ENCODE measurements at regions not wholly inside any gene's neighbourhood (a gene's known extent, or its start where the extent isn't known, plus 50 kb on each side); places are given as distances from the start of the nearest gene placed in this dataset.

DNA sequence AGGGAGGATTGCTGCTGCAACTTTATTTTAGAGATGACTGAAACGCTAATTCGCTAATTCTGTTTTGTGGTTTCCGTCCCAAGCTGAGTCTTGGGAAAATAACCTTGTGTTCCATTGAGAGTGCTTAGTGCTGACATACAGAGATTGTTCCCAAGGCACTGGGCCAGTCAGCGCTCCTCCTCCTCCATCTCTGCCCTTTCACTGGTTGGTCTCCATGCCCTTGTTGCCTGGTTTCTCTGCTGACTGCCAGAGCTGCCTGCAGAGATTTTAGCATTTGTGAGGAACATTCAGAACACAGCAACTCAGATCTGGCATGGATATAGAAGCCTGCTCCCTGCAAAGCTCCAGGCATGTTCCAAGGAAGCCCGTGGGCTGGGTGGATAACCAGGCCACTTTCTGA, 126.0 kb upstream of the IRX2 start:
- Histone ChIP-seq H3K79me2 (ENCODE audit: control insufficient read depth, insufficient read depth, low read length) (no peaks in the 10 kb centered on the region), H3K36me3 (ENCODE audit: control insufficient read depth, insufficient read depth, low read length) (no peaks in the 10 kb centered on the region), H4K20me1 (ENCODE audit: control insufficient read depth, extremely low read depth, insufficient read depth, low read length) (no peaks in the 10 kb centered on the region), H3K4me2 (ENCODE audit: extremely low read depth, insufficient read depth, low read length) (no peak overlapping the region), H2AFZ (ENCODE audit: low read length) (no peak overlapping the region), H3K9me3 (ENCODE audit: control insufficient read depth, insufficient read depth, low read depth, low read length) (no peaks in the 10 kb centered on the region), H3K27me3 (ENCODE audit: control insufficient read depth, insufficient read depth, low read length) (no peaks in the 10 kb centered on the region), H3K4me3 (replicated peaks in 1 of 4; ENCODE audit: control extremely low read depth in 1 of 4, insufficient read depth in 1 of 4, low read depth in 3 of 4, low read length in 4 of 4) (no peak overlapping the region), H3K9ac (ENCODE audit: insufficient read depth, low read length) (no peak overlapping the region), H3K27ac (ENCODE audit: insufficient read depth, low read length) (no peak overlapping the region), H3K4me1 (ENCODE audit: control insufficient read depth, extremely low read depth, insufficient read depth, low read length) (no peaks in the 10 kb centered on the region)
- DNase-seq (ENCODE audit: low read depth in 2 of 2) = no peak
- no peak for TF ChIP-seq EZH2 (IDR thresholded peaks at IDR 0.05; ENCODE audit: low read length, missing control alignments)
- TF ChIP-seq, protein P1, sequence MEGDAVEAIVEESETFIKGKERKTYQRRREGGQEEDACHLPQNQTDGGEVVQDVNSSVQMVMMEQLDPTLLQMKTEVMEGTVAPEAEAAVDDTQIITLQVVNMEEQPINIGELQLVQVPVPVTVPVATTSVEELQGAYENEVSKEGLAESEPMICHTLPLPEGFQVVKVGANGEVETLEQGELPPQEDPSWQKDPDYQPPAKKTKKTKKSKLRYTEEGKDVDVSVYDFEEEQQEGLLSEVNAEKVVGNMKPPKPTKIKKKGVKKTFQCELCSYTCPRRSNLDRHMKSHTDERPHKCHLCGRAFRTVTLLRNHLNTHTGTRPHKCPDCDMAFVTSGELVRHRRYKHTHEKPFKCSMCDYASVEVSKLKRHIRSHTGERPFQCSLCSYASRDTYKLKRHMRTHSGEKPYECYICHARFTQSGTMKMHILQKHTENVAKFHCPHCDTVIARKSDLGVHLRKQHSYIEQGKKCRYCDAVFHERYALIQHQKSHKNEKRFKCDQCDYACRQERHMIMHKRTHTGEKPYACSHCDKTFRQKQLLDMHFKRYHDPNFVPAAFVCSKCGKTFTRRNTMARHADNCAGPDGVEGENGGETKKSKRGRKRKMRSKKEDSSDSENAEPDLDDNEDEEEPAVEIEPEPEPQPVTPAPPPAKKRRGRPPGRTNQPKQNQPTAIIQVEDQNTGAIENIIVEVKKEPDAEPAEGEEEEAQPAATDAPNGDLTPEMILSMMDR (conservative IDR thresholded peaks at IDR 0.05 in 1 of 2, IDR thresholded peaks at IDR 0.05 in 1 of 2; ENCODE audit: low read depth in 1 of 2, low read length in 2 of 2) = no peak

- no peak for DNase-seq (ENCODE audit: low read depth in 2 of 2)
- Histone ChIP-seq H3K4me3 (replicated peaks in 1 of 4; ENCODE audit: control extremely low read depth in 1 of 4, insufficient read depth in 1 of 4, low read depth in 3 of 4, low read length in 4 of 4) (no peak overlapping the region), H3K9me3 (ENCODE audit: control insufficient read depth, insufficient read depth, low read depth, low read length) (no peaks in the 10 kb centered on the region), H3K27ac (ENCODE audit: insufficient read depth, low read length) (no peak overlapping the region), H3K36me3 (ENCODE audit: control insufficient read depth, insufficient read depth, low read length) (no peaks in the 10 kb centered on the region), H3K79me2 (ENCODE audit: control insufficient read depth, insufficient read depth, low read length) (no peaks in the 10 kb centered on the region), H3K4me2 (ENCODE audit: extremely low read depth, insufficient read depth, low read length) (no peak overlapping the region), H2AFZ (ENCODE audit: low read length) (no peak overlapping the region), H3K4me1 (ENCODE audit: control insufficient read depth, extremely low read depth, insufficient read depth, low read length) (no peaks in the 10 kb centered on the region), H4K20me1 (ENCODE audit: control insufficient read depth, extremely low read depth, insufficient read depth, low read length) (no peaks in the 10 kb centered on the region), H3K27me3 (ENCODE audit: control insufficient read depth, insufficient read depth, low read length) (no peaks in the 10 kb centered on the region), H3K9ac (ENCODE audit: insufficient read depth, low read length) (no peak overlapping the region)
- no peak for TF ChIP-seq EZH2 (IDR thresholded peaks at IDR 0.05; ENCODE audit: low read length, missing control alignments)
- TF ChIP-seq, protein P1 (conservative IDR thresholded peaks at IDR 0.05 in 1 of 2, IDR thresholded peaks at IDR 0.05 in 1 of 2; ENCODE audit: low read depth in 1 of 2, low read length in 2 of 2) = no peak
Measured at GRCh38 chr5:2876183-2876582, 124.7 kb upstream of the IRX2 start.

DNA sequence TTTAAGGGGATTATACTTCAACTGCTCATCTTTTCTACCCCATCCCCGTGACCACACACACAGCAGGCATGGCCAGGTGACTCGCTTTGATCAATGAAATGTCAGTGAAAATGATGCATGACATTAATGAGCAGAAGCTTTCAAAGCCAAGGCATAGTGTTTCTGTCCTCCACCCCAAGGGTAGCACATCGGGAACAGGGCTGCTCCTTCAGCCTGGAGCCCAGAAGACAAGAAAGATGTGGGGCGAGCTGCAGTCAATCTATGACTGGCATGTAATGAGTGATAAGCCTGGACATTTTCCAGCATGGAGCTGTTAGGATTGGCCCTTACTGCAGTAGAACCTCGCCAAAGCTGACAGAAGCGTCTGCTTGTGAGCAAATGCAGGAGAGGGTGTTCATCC, 122.6 kb upstream of the IRX2 start:
- TF ChIP-seq EZH2 (IDR thresholded peaks at IDR 0.05; ENCODE audit: low read length, missing control alignments) = no peak
- TF ChIP-seq, protein P1 (conservative IDR thresholded peaks at IDR 0.05 in 1 of 2, IDR thresholded peaks at IDR 0.05 in 1 of 2; ENCODE audit: low read depth in 1 of 2, low read length in 2 of 2) = no peak
- Histone ChIP-seq H3K27ac (ENCODE audit: insufficient read depth, low read length) (no peak overlapping the region), H3K79me2 (ENCODE audit: control insufficient read depth, insufficient read depth, low read length) (no peaks in the 10 kb centered on the region), H4K20me1 (ENCODE audit: control insufficient read depth, extremely low read depth, insufficient read depth, low read length) (no peaks in the 10 kb centered on the region), H3K4me1 (ENCODE audit: control insufficient read depth, extremely low read depth, insufficient read depth, low read length) (no peaks in the 10 kb centered on the region), H3K27me3 (ENCODE audit: control insufficient read depth, insufficient read depth, low read length) (no peaks in the 10 kb centered on the region), H3K9me3 (ENCODE audit: control insufficient read depth, insufficient read depth, low read depth, low read length) (no peaks in the 10 kb centered on the region), H3K4me2 (ENCODE audit: extremely low read depth, insufficient read depth, low read length) (no peak overlapping the region), H3K9ac (ENCODE audit: insufficient read depth, low read length) (no peak overlapping the region), H3K4me3 (replicated peaks in 1 of 4; ENCODE audit: control extremely low read depth in 1 of 4, insufficient read depth in 1 of 4, low read depth in 3 of 4, low read length in 4 of 4) (no peak overlapping the region), H3K36me3 (ENCODE audit: control insufficient read depth, insufficient read depth, low read length) (no peaks in the 10 kb centered on the region), H2AFZ (ENCODE audit: low read length) (no peak overlapping the region)
- DNase-seq (ENCODE audit: low read depth in 2 of 2) = no peak
